ENCODE measurements at regions not wholly inside any gene's neighbourhood (a gene's known extent, or its start where the extent isn't known, plus 50 kb on each side); places are given as distances from the start of the nearest gene placed in this dataset.
A peak's percentile ranks its signal among the peaks of the same experiment; 100 is the strongest.

GRCh38 chr3:104564045-104564643, 802.6 kb upstream of the ALCAM start:
- 63 to 66% methylated on average over 6 of the region's 6 CpGs for WGBS, 2 donors
- peak; percentile 34 to 55 for DNase-seq

GRCh38 chr3:104566054-104566453, 800.7 kb upstream of the ALCAM start:
- no peaks in the 10 kb centered on the region for H3K27me3 ChIP-seq
- TF ChIP-seq POLR2A (IDR thresholded peaks at IDR 0.05): no peak
- TF ChIP-seq CTCF (IDR thresholded peaks at IDR 0.05): no peak
- no peak for DNase-seq
- H3K27ac ChIP-seq: no peak overlapping the region
- no peaks in the 10 kb centered on the region for H3K4me1 ChIP-seq
- no peak overlapping the region for H3K4me3 ChIP-seq (replicated peaks in 1 of 3)
- no peaks in the 10 kb centered on the region for H3K36me3 ChIP-seq
- intact Hi-C loops (cut with DNase I): no loop called here
- H3K9me3 ChIP-seq: no peaks in the 10 kb centered on the region

More at GRCh38 chr3:104564045-104564643, 802.6 kb upstream of the ALCAM start:
- Histone ChIP-seq H3K4me1 (no peaks in the 10 kb centered on the region), H3K27me3 (no peaks in the 10 kb centered on the region), H3K36me3 (no peaks in the 10 kb centered on the region), H3K27ac (no peak overlapping the region), H3K4me3 (replicated peaks in 1 of 3) (no peak overlapping the region), H3K9me3 (no peaks in the 10 kb centered on the region)
- TF ChIP-seq CTCF (IDR thresholded peaks at IDR 0.05): peak in 5 of 6 experiments; percentile 23 to 67 (median 40)
- TF ChIP-seq POLR2A (IDR thresholded peaks at IDR 0.05): no peak
- intact Hi-C loops (cut with DNase I): no loop called here

GRCh38 chr3:104575634-104576033, 791.1 kb upstream of the ALCAM start:
- intact Hi-C loops (cut with DNase I): no loop called here
- H3K9me3 ChIP-seq: no peaks in the 10 kb centered on the region
- no peak overlapping the region for H3K27ac ChIP-seq
- H3K4me1 ChIP-seq: no peaks in the 10 kb centered on the region
- TF ChIP-seq POLR2A (IDR thresholded peaks at IDR 0.05) (no peak), CTCF (IDR thresholded peaks at IDR 0.05) (no peak)
- H3K4me3 ChIP-seq (replicated peaks in 1 of 3): no peak overlapping the region
- DNase-seq: no peak
- 81 to 100% methylated on average over 1 of the region's 1 CpG for WGBS, 2 donors
- no peaks in the 10 kb centered on the region for H3K27me3 ChIP-seq
- no peaks in the 10 kb centered on the region for H3K36me3 ChIP-seq

GRCh38 chr3:104578558-104578957, 788.2 kb upstream of the ALCAM start:
- no peaks in the 10 kb centered on the region for H3K27me3 ChIP-seq
- no peak for DNase-seq
- no peaks in the 10 kb centered on the region for H3K9me3 ChIP-seq
- H3K36me3 ChIP-seq: no peaks in the 10 kb centered on the region
- no peak for TF ChIP-seq POLR2A (IDR thresholded peaks at IDR 0.05)
- TF ChIP-seq CTCF (IDR thresholded peaks at IDR 0.05): no peak
- H3K27ac ChIP-seq: no peak overlapping the region
- no peak overlapping the region for H3K4me3 ChIP-seq (replicated peaks in 1 of 3)
- 88 to 89% methylated on average over 3 of the region's 3 CpGs for WGBS, 2 donors
- H3K4me1 ChIP-seq: no peaks in the 10 kb centered on the region
- intact Hi-C loops (cut with DNase I): no loop called here

GRCh38 chr3:104582092-104582491, 784.6 kb upstream of the ALCAM start:
- Histone ChIP-seq H3K36me3 (no peaks in the 10 kb centered on the region), H3K27ac (no peak overlapping the region), H3K9me3 (no peaks in the 10 kb centered on the region), H3K4me3 (replicated peaks in 1 of 3) (no peak overlapping the region), H3K4me1 (no peaks in the 10 kb centered on the region), H3K27me3 (no peaks in the 10 kb centered on the region)
- no peak for TF ChIP-seq CTCF (IDR thresholded peaks at IDR 0.05)
- no peak for TF ChIP-seq POLR2A (IDR thresholded peaks at IDR 0.05)
- DNase-seq: no peak
- intact Hi-C loops (cut with DNase I): no loop called here
